Right ventricle myocardium inferior (tissue), 1 donor: ENCODE measurements at regions not wholly inside any gene's neighbourhood (a gene's known extent, or its start where the extent isn't known, plus 50 kb on each side); places are given as distances from the start of the nearest gene placed in this dataset.

Experiments used
- ATAC-seq: fragments of 200-7000 bp; cut with Tn5 transposase; one replicate; pipeline ENCODE4 v1.9.1; 2020; ENCODE audit warnings: mild to moderate bottlenecking, moderate library complexity
- DNase-seq: peaks from one replicate; pipeline ENCODE4 v3.0.0; 2021; ENCODE audit errors: missing footprints
- intact Hi-C: fragments of 100-400 bp; cut with DNase I; formaldehyde crosslinking; loops from one replicate; pipeline ENCODE4 v1.11.0; 2022
- donor health status: DM: no; HTN: yes; CAD: no; lungs with severe emphysema.

- no peak for DNase-seq
- intact Hi-C loops: no loop called here
- no peak for ATAC-seq
Measured at GRCh38 chr20:24132246-24132645, 143.7 kb upstream of the GGTLC1 start.

- DNase-seq (no peak), ATAC-seq (no peak)
- intact Hi-C loops: no loop called here
Measured at GRCh38 chr20:24131684-24132083, 143.1 kb upstream of the GGTLC1 start.

GRCh38 chr20:24131281-24131680 lies 142.7 kb upstream of the GGTLC1 start:
- no peak for DNase-seq
- ATAC-seq: no peak
- intact Hi-C loops: no loop called here

GRCh38 chr20:24129641-24130040 lies 141.1 kb upstream of the GGTLC1 start:
- intact Hi-C loops: no loop called here
- DNase-seq (no peak), ATAC-seq (no peak)

GRCh38 chr20:24124951-24125650 lies 136.5 kb upstream of the GGTLC1 start:
- DNase-seq: no peak
- intact Hi-C loops: no loop called here

GRCh38 chr20:24124003-24124402 lies 135.4 kb upstream of the GGTLC1 start:
- DNase-seq: no peak
- intact Hi-C loops: no loop called here
- no peak for ATAC-seq

More at GRCh38 chr20:24124951-24125650, 136.5 kb upstream of the GGTLC1 start:
- no peak for ATAC-seq

GRCh38 chr20:24118441-24119175 lies 130.0 kb upstream of the GGTLC1 start:
- DNase-seq (no peak), ATAC-seq (no peak)
- intact Hi-C loops: no loop called here

- intact Hi-C loops: no loop called here
- DNase-seq: no peak
- ATAC-seq: no peak
Measured at GRCh38 chr20:24118034-24118433, 129.5 kb upstream of the GGTLC1 start.

GRCh38 chr20:24117383-24117782 lies 128.8 kb upstream of the GGTLC1 start:
- no peak for ATAC-seq
- intact Hi-C loops: no loop called here
- DNase-seq: no peak

- intact Hi-C loops: no loop called here
- ATAC-seq: no peak
- DNase-seq: no peak
Measured at GRCh38 chr20:24116611-24117010, 128.0 kb upstream of the GGTLC1 start.

GRCh38 chr20:24112360-24112759 lies 123.8 kb upstream of the GGTLC1 start:
- intact Hi-C loops: no loop called here
- ATAC-seq: no peak
- DNase-seq: no peak

- ATAC-seq (no peak), DNase-seq (no peak)
- intact Hi-C loops: no loop called here
Measured at GRCh38 chr20:24111858-24112257, 123.3 kb upstream of the GGTLC1 start.

- ATAC-seq (no peak), DNase-seq (no peak)
- intact Hi-C loops: no loop called here
Measured at GRCh38 chr20:24109537-24109936, 121.0 kb upstream of the GGTLC1 start.

- intact Hi-C loops: no loop called here
- no peak for ATAC-seq
- DNase-seq: no peak
Measured at GRCh38 chr20:24109008-24109407, 120.4 kb upstream of the GGTLC1 start.

- intact Hi-C loops: no loop called here
- no peak for DNase-seq
- ATAC-seq: no peak
Measured at GRCh38 chr20:24108581-24108980, 120.0 kb upstream of the GGTLC1 start.

- ATAC-seq: no peak
- intact Hi-C loops: no loop called here
- no peak for DNase-seq
Measured at GRCh38 chr20:24106801-24107445, 118.3 kb upstream of the GGTLC1 start.

- intact Hi-C loops: no loop called here
- no peak for ATAC-seq
- no peak for DNase-seq
Measured at GRCh38 chr20:24106150-24106800, 117.7 kb upstream of the GGTLC1 start.

- intact Hi-C loops: no loop called here
- no peak for DNase-seq
- no peak for ATAC-seq
Measured at GRCh38 chr20:24102749-24103333, 114.3 kb upstream of the GGTLC1 start.

GRCh38 chr20:24102290-24102689 lies 113.7 kb upstream of the GGTLC1 start:
- intact Hi-C loops: no loop called here
- ATAC-seq (no peak), DNase-seq (no peak)
